Transverse colon (tissue), 4 donors: ENCODE measurements at regions not wholly inside any gene's neighbourhood (a gene's known extent, or its start where the extent isn't known, plus 50 kb on each side); places are given as distances from the start of the nearest gene placed in this dataset.

Experiments used
- DNase-seq: peaks from one replicate; pipeline ENCODE4 v3.0.0-alpha.2; 2019
- H3K27ac ChIP-seq, 4 donors: fragments of 200-600 bp; sonication (generic); 2 replicates each; pipeline ENCODE4 v1.5.1; 2016 to 2018; ENCODE audit warnings: inconsistent platforms in 4 of 4
- H3K27me3 ChIP-seq: fragments of 200-600 bp; sonication (generic); 2 replicates; pipeline ENCODE4 v1.5.1; 2017; ENCODE audit warnings: inconsistent platforms
- H3K36me3 ChIP-seq, 4 donors: fragments of 200-600 bp; sonication (generic); 2 replicates each; pipeline ENCODE4 v1.5.1; 2017 to 2019; ENCODE audit warnings: inconsistent platforms in 4 of 4
- H3K4me1 ChIP-seq, 4 donors: fragments of 200-600 bp; sonication (generic); 2 replicates each; pipeline ENCODE4 v1.5.1; 2017 to 2020; ENCODE audit warnings: inconsistent platforms in 4 of 4
- H3K4me3 ChIP-seq, 4 donors: fragments of 200-600 bp; sonication (generic); 1 replicate in 1 of 4; 2 replicates in 3 of 4; pipeline versions ENCODE4 v1.5.1 to v1.6.1; 2017 to 2019; ENCODE audit warnings: inconsistent platforms in 4 of 4
- H3K9me3 ChIP-seq, 2 donors: fragments of 200-600 bp; sonication (generic); 2 replicates each; pipeline ENCODE4 v1.5.1; 2017 to 2019; ENCODE audit warnings: inconsistent platforms in 2 of 2
- CTCF ChIP-seq, 5 experiments: fragments of 200-600 bp in 3 of 5; fragments of 450-650 bp in 2 of 5; sonication (generic) in 3 of 5; IDR thresholded peaks; 1 replicate in 2 of 5; 2 replicates in 3 of 5; pipeline ENCODE4 v1.5.1; 2016 to 2017; ENCODE audit warnings: antibody characterized with exemption in 5 of 5, inconsistent platforms in 3 of 5, mild to moderate bottlenecking in 2 of 5, moderate library complexity in 1 of 5
- EP300 ChIP-seq: sonication (generic); formaldehyde crosslinking; IDR thresholded peaks from one replicate; pipeline ENCODE4 v1.6.1; 2017; ENCODE audit warnings: antibody characterized with exemption, low read depth
- POLR2A ChIP-seq: fragments of 450-650 bp; IDR thresholded peaks from one replicate; pipeline ENCODE4 v1.6.1; 2016; ENCODE audit warnings: antibody characterized with exemption, mild to moderate bottlenecking, moderate library complexity
- POLR2AphosphoS5 ChIP-seq, 3 donors: sonication (generic); formaldehyde crosslinking; IDR thresholded peaks; one replicate each; pipeline ENCODE4 v1.6.1; 2016; ENCODE audit warnings: antibody characterized with exemption in 3 of 3
- WGBS, 2 donors: methylation state at CpG; one replicate each; pipeline ENCODE4 v1.1.5; 2018; ENCODE audit warnings: low coverage in 1 of 2; 5-methylcytosine and 5-hydroxymethylcytosine counted together
- in situ Hi-C, 4 donors: fragments of 200-750 bp; cut with MboI; loops; one replicate each; pipeline versions ENCODE4 v1.15.0 to v1.15.1; 2017; ENCODE audit warnings: low sequenced_read_pairs in 3 of 4, low pct_ligation_motif_present in 1 of 4, low pct_unique_long_range_greater_than_20kb in 1 of 4
- intact Hi-C: fragments of 100-400 bp; cut with DNase I; formaldehyde crosslinking; loops from one replicate; pipeline ENCODE4 v1.15.1; 2023; ENCODE audit warnings: low total_unique reads

DNA sequence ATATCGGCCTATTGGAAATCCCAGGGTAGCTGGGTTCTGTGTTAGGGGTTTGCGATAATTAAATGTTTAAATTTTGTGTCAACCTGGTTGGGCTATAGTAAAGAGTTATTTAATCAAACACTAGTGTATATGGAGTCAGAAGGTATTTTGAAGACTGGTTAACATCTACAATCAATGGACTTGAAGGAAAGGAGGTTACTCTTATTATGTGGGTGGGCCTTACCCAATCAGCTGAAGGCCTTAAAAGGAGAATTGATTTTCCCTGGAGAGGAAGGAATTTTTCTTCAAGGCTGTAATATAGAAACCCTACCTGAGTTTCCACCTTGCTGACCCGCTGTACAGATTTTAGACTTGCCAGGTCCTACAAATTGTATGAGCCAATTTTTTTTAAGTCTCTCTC, 411.4 kb downstream of the IRX1 start:
- no peaks in the 10 kb centered on the region for H3K36me3 ChIP-seq
- 95 to 100% methylated on average over 2 to 3 of the region's 3 CpGs for WGBS, 2 donors
- H3K4me3 ChIP-seq = no peak overlapping the region
- DNase-seq = no peak
- intact Hi-C loops (no loop called here), in situ Hi-C loops (no loop called here)
- TF ChIP-seq POLR2A (no peak), POLR2AphosphoS5 (IDR thresholded peaks at IDR 0.05) (no peak), CTCF (IDR thresholded peaks at IDR 0.05) (no peak), EP300 (no peak)
- no peaks in the 10 kb centered on the region for H3K27me3 ChIP-seq
- no peaks in the 10 kb centered on the region for H3K4me1 ChIP-seq
- no peak overlapping the region for H3K27ac ChIP-seq
- H3K9me3 ChIP-seq = no peaks in the 10 kb centered on the region

DNA sequence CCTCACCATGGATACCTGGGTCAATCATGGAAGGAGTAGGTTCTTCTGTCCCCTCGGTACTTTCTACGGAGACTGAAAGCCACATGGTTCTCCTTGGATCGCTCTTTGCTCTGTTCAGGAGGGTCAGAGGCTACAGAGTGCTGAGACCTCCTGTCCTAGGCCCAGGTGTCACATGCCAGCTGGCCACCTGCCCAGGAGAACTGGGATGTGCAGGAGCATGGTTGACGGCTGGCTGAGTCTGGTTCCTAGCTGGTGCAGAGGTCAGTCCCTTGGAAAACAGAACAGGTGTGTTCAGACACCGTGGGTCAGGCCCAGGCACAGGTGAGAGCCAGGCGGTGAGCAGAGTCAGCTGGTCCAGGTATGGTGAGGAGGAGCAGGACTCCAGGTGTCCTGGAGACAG, 416.3 kb downstream of the IRX1 start:
- Histone ChIP-seq H3K36me3 (no peaks in the 10 kb centered on the region), H3K9me3 (no peaks in the 10 kb centered on the region), H3K4me3 (no peak overlapping the region), H3K27me3 (no peaks in the 10 kb centered on the region), H3K27ac (no peak overlapping the region), H3K4me1 (peaks cover 0 to 3% (median 0%) of the 10 kb centered on the region in 4 donors)
- no peak for TF ChIP-seq EP300
- TF ChIP-seq CTCF (IDR thresholded peaks at IDR 0.05) = no peak
- no peak for TF ChIP-seq POLR2A
- in situ Hi-C loops (no loop called here), intact Hi-C loops (no loop called here)
- no peak for DNase-seq
- WGBS, 2 donors = 86% methylated on average over 5 of the region's 6 CpGs; no CpG with 5 or more reads in 1 of the 2 donors

GRCh38 chr5:4013106-4013898, 417.7 kb downstream of the IRX1 start:
- no peak for DNase-seq
- Histone ChIP-seq H3K36me3 (no peaks in the 10 kb centered on the region), H3K9me3 (no peaks in the 10 kb centered on the region), H3K4me3 (no peak overlapping the region), H3K4me1 (peaks cover 0 to 3% (median 0%) of the 10 kb centered on the region in 4 donors), H3K27me3 (no peaks in the 10 kb centered on the region), H3K27ac (no peak overlapping the region)
- WGBS, 2 donors = 80 to 81% methylated on average over 9 to 20 of the region's 20 CpGs
- intact Hi-C loops (no loop called here), in situ Hi-C loops (no loop called here)
- no peak for TF ChIP-seq POLR2A
- no peak for TF ChIP-seq CTCF (IDR thresholded peaks at IDR 0.05)
- no peak for TF ChIP-seq EP300
- no peak for TF ChIP-seq POLR2AphosphoS5 (IDR thresholded peaks at IDR 0.05)

- Histone ChIP-seq H3K4me3 (no peak overlapping the region), H3K9me3 (no peaks in the 10 kb centered on the region), H3K27ac (no peak overlapping the region), H3K27me3 (no peaks in the 10 kb centered on the region), H3K4me1 (peaks cover 0 to 3% (median 0%) of the 10 kb centered on the region in 4 donors), H3K36me3 (no peaks in the 10 kb centered on the region)
- in situ Hi-C loops (no loop called here), intact Hi-C loops (no loop called here)
- no peak for DNase-seq
- TF ChIP-seq CTCF (IDR thresholded peaks at IDR 0.05) (no peak), POLR2A (no peak), EP300 (no peak), POLR2AphosphoS5 (IDR thresholded peaks at IDR 0.05) (no peak)
- 55 to 70% methylated on average over 4 of the region's 4 CpGs for WGBS, 2 donors
Observed at GRCh38 chr5:4015709-4016108, 420.1 kb downstream of the IRX1 start.
